Mucosa of descending colon (tissue), 3 donors: ENCODE measurements at regions not wholly inside any gene's neighbourhood (a gene's known extent, or its start where the extent isn't known, plus 50 kb on each side); places are given as distances from the start of the nearest gene placed in this dataset.

Experiments used
- ATAC-seq: fragments of 200-7000 bp; cut with Tn5 transposase; one replicate; pipeline ENCODE4 v1.9.1; 2020; ENCODE audit warnings: mild to moderate bottlenecking, moderate library complexity
- DNase-seq, 3 donors: peaks; one replicate each; pipeline ENCODE4 v3.0.0-alpha.2; 2020
- H3K36me3 ChIP-seq: fragments of 200-600 bp; one replicate; pipeline ENCODE4 v1.8.0; 2021; ENCODE audit warnings: low read depth, mild to moderate bottlenecking
- H3K4me1 ChIP-seq: fragments of 200-600 bp; one replicate; pipeline ENCODE4 v1.8.0; 2021; ENCODE audit warnings: low read depth, mild to moderate bottlenecking
- H3K4me3 ChIP-seq: fragments of 200-600 bp; one replicate; pipeline ENCODE4 v1.8.0; 2021; ENCODE audit warnings: mild to moderate bottlenecking
- H3K9me3 ChIP-seq: fragments of 200-600 bp; one replicate; pipeline ENCODE4 v1.8.0; 2021; ENCODE audit warnings: mild to moderate bottlenecking
- intact Hi-C, 2 donors: fragments of 100-400 bp; cut with DNase I in 1 of 2; cut with micrococcal nuclease in 1 of 2; formaldehyde crosslinking; loops; one replicate each; pipeline versions ENCODE4 v1.11.0 to v1.11.1; 2022; cut with DNase I, micrococcal nuclease
- TF ChIP-seq, protein P1 (sequence below): fragments of 200-600 bp; IDR thresholded peaks from one replicate; pipeline ENCODE4 v1.8.0; 2022; ENCODE audit warnings: antibody characterized with exemption, mild to moderate bottlenecking
- donor health status: DM: no; HTN: no; CAD: no; lungs with moderate emphysema.
- donor health status: DM: no; HTN: no; CAD: no.
- donor health status: DM: no; HTN: yes; CAD: no.

DNA sequence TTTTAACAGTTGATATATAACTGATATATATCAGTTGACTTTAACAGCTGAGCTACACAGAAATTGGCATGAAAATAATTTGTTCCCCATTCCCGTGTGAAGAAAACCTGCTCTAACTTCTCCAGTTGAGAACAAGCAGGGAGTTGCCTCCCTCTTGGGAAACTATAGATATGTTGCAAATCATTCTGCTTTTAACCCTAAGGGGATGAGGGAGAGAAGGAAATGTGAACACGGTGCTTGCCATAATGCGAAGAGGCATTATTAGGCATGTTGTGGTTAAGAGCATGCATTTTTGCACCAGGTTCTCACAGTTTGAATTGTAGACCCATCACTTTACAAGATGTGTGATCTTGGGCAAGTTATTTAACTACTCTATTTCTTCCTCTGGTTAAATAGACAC, 453.7 kb downstream of the TENT5A start:
- intact Hi-C loops: no loop called here
- H3K4me1 ChIP-seq: no peaks in the 10 kb centered on the region
- H3K36me3 ChIP-seq: no peaks in the 10 kb centered on the region
- no peak for ATAC-seq
- no peak overlapping the region for H3K4me3 ChIP-seq
- no peaks in the 10 kb centered on the region for H3K9me3 ChIP-seq
- TF ChIP-seq, protein P1, sequence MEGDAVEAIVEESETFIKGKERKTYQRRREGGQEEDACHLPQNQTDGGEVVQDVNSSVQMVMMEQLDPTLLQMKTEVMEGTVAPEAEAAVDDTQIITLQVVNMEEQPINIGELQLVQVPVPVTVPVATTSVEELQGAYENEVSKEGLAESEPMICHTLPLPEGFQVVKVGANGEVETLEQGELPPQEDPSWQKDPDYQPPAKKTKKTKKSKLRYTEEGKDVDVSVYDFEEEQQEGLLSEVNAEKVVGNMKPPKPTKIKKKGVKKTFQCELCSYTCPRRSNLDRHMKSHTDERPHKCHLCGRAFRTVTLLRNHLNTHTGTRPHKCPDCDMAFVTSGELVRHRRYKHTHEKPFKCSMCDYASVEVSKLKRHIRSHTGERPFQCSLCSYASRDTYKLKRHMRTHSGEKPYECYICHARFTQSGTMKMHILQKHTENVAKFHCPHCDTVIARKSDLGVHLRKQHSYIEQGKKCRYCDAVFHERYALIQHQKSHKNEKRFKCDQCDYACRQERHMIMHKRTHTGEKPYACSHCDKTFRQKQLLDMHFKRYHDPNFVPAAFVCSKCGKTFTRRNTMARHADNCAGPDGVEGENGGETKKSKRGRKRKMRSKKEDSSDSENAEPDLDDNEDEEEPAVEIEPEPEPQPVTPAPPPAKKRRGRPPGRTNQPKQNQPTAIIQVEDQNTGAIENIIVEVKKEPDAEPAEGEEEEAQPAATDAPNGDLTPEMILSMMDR: no peak
- no peak for DNase-seq

DNA sequence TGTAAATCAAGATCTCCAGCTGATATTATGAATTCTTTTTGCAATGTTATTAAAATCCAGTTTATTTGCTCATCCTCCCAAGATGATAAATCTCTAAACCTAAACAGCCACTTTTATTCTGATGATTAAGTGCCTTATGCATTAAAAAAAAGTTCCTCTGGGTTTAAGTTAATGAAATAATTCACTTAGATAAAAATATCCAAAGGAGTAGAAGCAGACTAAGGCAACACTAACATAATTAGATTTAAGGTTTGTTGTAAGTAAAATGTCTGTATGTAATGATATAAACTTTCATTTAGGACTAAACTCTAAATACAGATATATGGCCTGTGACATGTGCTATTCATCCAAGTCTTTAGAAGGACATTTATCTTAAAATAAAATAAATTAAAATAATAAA, 457.2 kb downstream of the TENT5A start:
- no peaks in the 10 kb centered on the region for H3K4me1 ChIP-seq
- H3K36me3 ChIP-seq: no peaks in the 10 kb centered on the region
- intact Hi-C loops: no loop called here
- ATAC-seq (no peak), DNase-seq (no peak)
- no peak overlapping the region for H3K4me3 ChIP-seq
- TF ChIP-seq, protein P1: no peak
- H3K9me3 ChIP-seq: no peaks in the 10 kb centered on the region

DNA sequence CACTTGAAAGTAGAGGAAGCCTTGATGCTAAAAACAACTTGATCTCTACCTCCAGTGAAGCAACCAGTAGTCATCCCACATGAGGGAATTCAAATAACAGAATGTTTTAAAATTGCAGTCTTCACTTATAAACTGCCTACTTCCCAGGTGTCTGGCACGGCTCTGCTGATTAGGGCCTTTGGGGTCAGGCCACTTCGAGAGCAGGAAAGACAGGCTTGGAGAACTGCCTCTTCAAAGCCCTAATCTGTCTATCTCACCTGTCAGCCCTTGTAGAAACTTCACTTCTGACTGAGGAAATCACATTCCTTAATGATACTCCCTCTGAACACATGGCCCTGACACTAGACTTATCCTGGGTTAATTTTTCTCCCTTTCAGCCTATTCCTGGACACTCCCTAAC, 458.6 kb downstream of the TENT5A start:
- DNase-seq: no peak
- Histone ChIP-seq H3K36me3 (no peaks in the 10 kb centered on the region), H3K9me3 (no peaks in the 10 kb centered on the region), H3K4me1 (no peaks in the 10 kb centered on the region), H3K4me3 (no peak overlapping the region)
- TF ChIP-seq, protein P1: no peak
- intact Hi-C loops: no loop called here
- ATAC-seq: no peak

DNA sequence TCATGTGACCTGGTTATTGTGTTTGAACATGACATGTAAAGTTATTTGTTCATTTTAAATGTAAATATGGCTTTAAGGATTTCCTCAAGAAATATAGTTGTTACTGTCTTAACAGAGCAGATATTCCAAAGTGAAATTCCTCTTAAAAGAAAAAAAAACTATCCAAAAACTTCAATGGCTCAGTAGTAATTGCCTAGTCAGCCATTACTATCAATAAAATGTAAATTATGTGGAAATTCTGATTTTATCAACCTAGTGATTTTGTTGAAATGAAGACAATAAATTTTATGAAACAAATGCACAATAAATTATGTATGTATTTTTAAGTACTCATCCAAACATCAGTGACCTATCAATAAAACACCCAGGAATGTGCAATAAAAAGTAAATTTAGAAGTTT, 463.3 kb downstream of the TENT5A start:
- no peaks in the 10 kb centered on the region for H3K4me1 ChIP-seq
- no peak overlapping the region for H3K4me3 ChIP-seq
- DNase-seq (no peak), ATAC-seq (no peak)
- H3K9me3 ChIP-seq: no peaks in the 10 kb centered on the region
- H3K36me3 ChIP-seq: no peaks in the 10 kb centered on the region
- intact Hi-C loops: no loop called here
- TF ChIP-seq, protein P1: no peak

DNA sequence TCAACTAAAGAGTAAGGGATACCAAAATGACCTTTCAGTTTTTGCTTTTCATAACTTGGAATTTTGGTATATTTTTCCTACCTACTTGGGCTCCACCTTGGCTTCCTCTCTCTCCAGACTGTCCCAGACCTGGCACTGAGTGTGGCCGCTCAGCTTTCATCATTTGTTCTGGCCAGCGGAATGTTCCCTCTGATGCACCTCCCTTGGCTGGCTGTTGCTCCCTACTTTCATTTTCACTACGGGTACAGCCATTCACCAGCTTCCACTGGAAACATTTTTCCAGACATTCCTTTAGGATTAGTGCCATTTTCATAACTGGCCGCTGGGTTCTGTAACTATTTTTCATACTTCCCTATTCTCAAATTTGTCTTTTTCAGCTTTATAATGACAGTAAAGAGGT, 487.4 kb downstream of the TENT5A start:
- Histone ChIP-seq H3K4me1 (no peaks in the 10 kb centered on the region), H3K4me3 (no peak overlapping the region), H3K9me3 (no peaks in the 10 kb centered on the region), H3K36me3 (no peaks in the 10 kb centered on the region)
- intact Hi-C loops: no loop called here
- DNase-seq: no peak
- no peak for ATAC-seq
- TF ChIP-seq, protein P1: no peak

DNA sequence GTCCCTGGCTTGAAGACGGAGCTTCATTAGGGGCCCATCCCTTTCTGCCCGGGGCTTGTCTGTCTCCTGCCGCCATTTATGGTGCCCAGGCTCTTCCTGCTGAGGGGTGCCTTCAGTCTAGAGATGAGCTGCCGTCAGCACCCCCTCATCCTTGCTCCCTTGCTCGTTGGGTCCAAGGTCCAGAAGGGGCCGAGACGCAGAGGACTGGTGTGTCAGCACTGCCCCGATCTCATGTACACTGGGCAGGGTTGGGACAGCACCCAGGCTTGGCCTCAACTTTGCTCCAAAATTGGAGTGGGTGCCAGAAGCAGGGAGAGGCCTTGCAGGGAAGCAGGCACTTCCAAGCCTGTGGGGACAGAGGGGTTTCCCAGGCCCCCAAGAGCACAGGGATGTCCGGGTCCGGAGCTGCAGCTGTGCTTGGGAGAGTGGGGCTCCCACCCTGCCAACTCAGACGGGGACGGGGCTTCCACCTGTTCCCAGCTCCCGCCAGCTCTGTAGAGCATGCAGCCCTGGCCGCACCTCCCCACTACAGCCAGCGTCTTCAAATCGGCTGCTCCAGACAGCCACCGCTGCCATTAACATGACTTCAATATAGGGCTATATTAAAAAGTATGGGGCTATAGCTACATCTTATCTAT, 488.8 kb downstream of the TENT5A start:
- Histone ChIP-seq H3K36me3 (no peaks in the 10 kb centered on the region), H3K4me1 (no peaks in the 10 kb centered on the region), H3K9me3 (no peaks in the 10 kb centered on the region), H3K4me3 (no peak overlapping the region)
- ATAC-seq (no peak), DNase-seq (peak in 1 of 3 donors; percentile 40)
- intact Hi-C loops: no loop called here
- TF ChIP-seq, protein P1: no peak
